ENCODE measurements at regions not wholly inside any gene's neighbourhood (a gene's known extent, or its start where the extent isn't known, plus 50 kb on each side); places are given as distances from the start of the nearest gene placed in this dataset.
A peak's percentile ranks its signal among the peaks of the same experiment; 100 is the strongest.
"Not testable (repeated sequence)": the region's sequence is repeated elsewhere in the genome, so short reads cannot be mapped to it uniquely, and the experiment has no call there.

DNA sequence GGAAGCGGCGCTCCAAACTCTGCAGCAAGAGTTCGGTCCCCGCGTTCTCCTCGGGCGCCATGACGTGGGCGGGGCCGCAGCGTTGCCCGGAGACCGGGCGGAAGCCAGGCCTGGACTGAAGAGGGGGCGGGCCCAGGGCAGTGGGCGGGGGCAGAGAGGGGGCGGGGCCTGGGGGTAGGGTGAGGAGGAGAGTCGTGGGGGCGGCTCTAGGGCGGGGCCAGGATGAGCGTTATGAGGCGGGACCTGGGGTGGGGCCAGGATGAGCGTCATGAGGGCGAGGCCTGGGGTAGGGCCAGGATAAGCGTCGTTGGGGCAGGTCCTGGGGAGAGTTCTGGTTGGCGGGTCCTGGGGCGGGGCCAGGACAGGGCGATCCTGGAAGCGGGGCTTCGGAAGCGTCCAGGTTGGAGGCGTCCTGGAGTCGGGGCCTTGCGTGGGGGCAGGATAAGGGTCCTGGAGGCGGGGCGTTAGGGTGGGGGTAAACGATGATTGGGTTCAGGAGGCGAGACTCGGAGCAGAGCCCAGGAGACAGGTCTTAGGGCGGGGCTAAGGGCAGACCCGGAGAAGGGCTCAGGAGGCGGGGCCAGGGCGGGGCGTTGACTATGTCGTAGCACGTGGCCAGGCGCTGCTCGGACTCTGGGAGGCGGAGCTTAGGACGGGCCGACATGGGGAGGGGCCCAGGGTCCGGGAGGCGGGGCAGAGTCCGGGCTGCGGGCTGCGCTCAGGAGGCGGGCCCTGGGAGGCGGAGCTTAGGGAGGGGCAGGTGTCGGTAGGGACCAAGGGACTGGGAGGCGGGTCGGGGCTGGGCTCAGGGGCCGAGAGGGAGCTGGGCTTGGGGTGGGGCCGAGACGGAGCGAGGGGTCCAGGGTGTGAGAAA is 131.1 kb upstream of the ALDH3B2 start:
- peak; percentile 99 for DNase-seq (ENCODE audit: low spot score)

GRCh38 chr11:67804435-67805252 is 130.2 kb upstream of the ALDH3B2 start:
- not testable (repeated sequence) for DNase-seq (ENCODE audit: low spot score)

DNA sequence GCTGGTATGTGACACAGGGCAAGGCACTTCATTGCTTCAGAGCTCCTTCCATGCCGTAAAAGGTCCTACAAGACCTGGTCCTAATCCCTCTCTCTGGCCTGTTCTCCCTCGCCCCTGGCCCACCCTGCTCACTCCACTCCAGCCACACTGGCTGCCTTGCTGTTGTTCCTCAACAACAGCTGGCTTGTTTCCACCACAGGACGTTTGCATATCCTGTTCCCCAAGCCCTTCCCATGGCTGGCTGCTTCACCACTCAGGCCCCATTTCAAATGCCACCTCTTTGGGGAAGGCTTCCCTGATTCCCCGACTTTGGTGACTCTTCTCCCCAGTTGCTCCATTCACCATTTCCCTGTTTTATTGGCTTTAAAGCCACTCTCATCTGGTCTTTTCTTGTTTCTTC is 129.1 kb upstream of the ALDH3B2 start:
- DNase-seq (ENCODE audit: low spot score), result not testable (repeated sequence)

- DNase-seq (ENCODE audit: low spot score), result not testable (repeated sequence)
Measured at GRCh38 chr11:67803055-67803454, 128.6 kb upstream of the ALDH3B2 start.

DNA sequence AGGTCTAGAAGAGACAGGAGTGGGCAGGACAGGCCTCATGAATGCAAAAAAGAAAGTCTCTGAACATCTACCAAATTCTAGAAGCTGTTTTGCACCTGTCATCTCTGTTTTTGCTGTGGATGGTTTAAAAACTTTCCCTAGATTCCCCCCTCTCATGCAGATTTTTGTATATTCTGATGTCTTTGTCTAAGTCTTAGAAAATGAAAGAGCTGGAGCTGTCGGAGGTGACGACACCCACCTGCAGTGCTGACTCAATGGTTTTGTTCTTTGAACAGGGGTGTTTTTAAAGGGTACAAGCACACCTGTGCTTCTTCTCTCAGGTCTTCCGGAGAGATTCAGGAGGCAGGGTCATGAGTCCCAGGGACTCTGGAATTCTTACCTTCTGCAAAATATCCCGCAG is 128.2 kb upstream of the ALDH3B2 start:
- DNase-seq (ENCODE audit: low spot score), result not testable (repeated sequence)

DNA sequence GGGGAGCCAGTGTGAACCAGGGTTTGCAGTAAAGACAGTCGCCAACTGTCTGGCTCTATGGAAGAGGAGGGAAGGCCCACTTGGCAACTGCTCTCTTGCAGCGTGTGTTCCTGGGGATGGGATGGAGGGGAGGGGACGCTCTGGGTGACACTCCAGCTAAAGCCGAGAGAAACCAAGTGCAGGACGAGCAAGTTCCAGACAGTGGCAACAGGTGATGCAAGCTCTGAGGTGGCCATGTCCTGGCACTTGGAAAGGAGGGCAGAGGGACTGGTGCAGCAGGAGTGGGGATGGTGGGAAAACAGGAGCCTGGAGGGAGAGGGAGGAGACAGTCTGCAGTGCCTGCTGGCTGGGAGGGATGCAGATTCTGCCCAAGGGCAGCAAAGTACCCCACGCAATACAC is 127.0 kb upstream of the ALDH3B2 start:
- DNase-seq (ENCODE audit: low spot score), result not testable (repeated sequence)

DNA sequence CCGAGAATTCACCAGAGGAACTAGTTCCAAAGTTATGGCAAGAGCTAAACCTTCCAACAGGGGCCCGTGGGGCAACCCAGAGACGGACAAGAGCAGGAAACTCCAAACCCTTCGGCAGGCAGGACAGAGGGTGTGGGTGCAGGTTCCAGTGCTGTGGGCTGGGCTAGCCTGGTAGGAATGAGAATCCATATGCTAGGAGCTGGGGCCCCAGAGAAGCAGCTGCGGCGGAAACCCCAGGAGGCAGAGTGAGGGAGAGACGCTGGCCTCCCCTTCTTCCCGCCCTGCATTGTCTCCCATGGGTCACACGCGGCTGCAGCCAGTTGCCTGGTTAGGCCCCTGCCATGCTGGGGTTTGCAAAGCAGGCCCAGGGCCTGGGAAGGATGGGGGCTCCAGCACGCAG is 126.2 kb upstream of the ALDH3B2 start:
- not testable (repeated sequence) for DNase-seq (ENCODE audit: low spot score)

DNA sequence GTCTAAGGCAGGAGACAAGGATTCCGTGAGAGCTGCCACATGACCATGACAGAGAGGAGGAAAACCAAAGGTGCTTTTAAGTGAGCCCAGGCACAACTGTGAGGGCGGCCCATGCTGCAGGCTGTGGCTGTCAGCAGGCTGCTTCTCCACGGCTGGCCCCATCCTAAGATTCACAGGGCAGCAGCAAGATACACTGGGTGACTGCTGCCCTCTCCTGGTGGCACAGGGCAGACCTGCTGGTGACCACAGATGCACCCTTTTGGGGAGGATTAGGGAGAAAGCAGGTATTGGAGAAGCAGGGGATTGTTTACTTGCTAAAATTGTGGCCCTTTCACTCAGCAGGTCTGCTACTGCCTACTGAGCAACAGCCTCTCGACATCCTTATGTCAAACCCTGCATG is 125.4 kb upstream of the ALDH3B2 start:
- not testable (repeated sequence) for DNase-seq (ENCODE audit: low spot score)

- not testable (repeated sequence) for DNase-seq (ENCODE audit: low spot score)
Measured at GRCh38 chr11:67797726-67798521, 123.5 kb upstream of the ALDH3B2 start.

- no peak for DNase-seq (ENCODE audit: low spot score)
Measured at GRCh38 chr11:67795746-67796145, 121.3 kb upstream of the ALDH3B2 start.

DNA sequence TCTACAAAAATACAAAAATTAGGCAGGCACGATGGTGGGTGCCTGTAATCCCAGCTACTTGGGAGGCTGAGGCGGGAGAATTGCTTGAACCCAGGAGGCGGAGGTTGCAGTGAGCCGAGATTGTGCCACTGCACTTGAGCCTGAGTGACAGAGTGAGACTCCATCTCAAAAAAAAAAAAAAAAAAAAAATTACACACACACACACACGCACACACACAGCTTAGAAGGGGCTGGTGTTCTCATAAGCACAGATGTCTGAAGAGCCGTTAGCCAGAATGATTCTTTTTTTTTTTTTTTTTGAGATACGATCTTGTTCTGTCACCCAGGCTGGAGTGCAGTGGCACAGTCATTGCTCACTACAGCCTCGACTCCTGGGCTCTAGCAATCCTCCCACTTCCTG is 119.3 kb upstream of the ALDH3B2 start:
- not testable (repeated sequence) for DNase-seq (ENCODE audit: low spot score)

DNA sequence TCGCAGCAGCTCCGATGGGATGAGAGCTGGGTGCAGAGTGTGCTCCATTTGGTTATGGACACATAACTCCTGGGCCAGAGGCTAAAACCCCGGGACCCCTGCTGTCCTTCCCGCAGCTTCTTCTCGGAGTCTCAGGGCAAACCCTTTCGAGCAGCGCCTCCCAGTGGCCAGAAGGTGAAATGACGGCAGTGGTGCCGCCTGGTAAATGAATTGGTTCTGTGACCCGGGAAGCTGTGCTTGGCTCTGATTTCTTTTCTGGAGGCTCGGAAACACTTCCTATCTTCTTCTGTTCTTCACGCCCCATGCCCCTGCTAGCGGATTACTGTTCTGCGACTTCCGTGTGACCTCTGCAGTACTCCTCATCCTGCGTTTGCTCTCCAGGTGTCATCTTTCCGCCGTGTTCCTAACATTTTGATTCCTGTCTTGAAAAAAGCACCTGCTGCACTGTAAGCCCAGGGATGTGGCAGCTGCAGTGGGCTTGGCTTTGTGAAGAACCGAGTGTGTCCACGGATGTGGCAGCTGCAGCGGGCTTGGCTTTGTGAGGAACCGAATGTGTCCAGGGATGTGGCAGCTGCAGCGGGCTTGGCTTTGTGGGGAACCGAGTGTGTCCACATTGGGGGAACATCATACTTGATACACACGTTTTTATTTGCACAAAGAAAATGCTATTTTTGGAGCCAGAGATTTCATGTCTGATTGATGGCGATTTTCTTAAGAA is 118.0 kb upstream of the ALDH3B2 start:
- not testable (repeated sequence) for DNase-seq (ENCODE audit: low spot score)

DNA sequence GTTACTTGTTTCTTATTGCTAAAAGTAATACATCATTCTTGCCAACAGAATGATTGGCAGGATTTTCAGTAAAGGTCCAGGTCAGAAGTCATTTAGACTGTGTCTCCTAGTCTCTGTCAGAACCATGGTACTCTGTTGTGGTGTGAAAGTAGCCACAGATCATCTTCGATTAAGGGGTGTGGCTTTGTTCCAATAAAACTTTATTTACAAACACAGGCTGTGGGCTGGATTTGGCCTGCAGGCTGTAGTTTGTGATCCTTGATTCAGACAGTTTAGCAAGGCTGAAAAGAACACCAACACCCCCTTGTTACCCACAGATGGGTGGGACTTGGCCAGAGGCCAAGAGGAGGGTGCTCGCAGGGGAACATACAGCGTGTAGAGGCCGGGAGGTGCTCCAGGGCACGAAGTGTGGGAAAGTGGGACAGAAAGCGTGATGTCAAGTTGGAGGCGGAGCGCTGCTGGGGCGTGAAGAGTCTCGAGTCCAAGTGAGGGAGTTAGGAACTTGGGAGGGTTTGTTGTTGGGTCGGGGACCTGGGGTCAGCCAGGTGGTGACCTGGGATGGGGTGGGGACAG is 117.3 kb upstream of the ALDH3B2 start:
- DNase-seq (ENCODE audit: low spot score), result not testable (repeated sequence)

GRCh38 chr11:67788341-67788695 is 113.9 kb upstream of the ALDH3B2 start:
- not testable (repeated sequence) for DNase-seq (ENCODE audit: low spot score)

- DNase-seq (ENCODE audit: low spot score), result not testable (repeated sequence)
Measured at GRCh38 chr11:67787681-67788340, 113.4 kb upstream of the ALDH3B2 start.

DNA sequence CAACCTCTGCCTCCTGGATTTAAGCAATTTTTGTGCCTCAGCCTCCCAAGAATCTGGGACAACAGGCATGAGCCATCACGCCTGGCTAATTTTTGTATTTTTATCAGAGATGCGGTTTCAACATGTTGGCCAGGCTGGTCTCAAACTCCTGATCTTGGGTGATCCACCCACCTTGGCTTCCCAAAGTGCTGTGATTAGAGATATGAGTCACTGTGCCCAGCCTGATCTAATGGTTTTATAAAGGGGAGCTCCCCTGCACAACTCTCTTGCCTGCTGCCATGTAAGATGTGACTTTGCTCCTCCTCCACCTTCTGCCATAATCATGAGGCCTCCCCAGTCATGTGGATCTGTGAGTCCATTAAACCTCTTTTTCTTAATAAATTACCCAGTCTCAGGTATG is 107.5 kb upstream of the ALDH3B2 start:
- DNase-seq (ENCODE audit: low spot score), result not testable (repeated sequence)

GRCh38 chr11:67781506-67781905 is 107.1 kb upstream of the ALDH3B2 start:
- DNase-seq (ENCODE audit: low spot score), result not testable (repeated sequence)

DNA sequence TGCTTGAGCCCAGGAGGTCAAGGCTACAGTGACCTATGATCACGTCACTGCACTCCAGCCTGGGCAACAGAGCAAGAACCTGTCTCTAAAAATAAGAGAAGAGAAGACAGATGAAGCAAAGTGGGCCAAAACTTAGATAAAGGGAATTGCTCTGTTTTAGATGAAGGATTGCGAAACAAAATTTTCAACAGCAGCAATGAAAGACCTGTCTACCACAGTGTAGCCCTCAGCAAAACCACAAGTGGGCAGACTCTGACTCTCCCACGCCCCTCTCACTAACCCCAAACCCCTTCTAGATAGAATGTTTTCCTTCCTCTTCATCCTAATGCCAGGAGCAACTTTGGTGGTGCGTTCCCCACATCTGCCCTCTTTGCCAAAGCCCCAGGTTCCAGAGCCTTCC is 105.6 kb upstream of the ALDH3B2 start:
- no peak for DNase-seq (ENCODE audit: low spot score)

DNA sequence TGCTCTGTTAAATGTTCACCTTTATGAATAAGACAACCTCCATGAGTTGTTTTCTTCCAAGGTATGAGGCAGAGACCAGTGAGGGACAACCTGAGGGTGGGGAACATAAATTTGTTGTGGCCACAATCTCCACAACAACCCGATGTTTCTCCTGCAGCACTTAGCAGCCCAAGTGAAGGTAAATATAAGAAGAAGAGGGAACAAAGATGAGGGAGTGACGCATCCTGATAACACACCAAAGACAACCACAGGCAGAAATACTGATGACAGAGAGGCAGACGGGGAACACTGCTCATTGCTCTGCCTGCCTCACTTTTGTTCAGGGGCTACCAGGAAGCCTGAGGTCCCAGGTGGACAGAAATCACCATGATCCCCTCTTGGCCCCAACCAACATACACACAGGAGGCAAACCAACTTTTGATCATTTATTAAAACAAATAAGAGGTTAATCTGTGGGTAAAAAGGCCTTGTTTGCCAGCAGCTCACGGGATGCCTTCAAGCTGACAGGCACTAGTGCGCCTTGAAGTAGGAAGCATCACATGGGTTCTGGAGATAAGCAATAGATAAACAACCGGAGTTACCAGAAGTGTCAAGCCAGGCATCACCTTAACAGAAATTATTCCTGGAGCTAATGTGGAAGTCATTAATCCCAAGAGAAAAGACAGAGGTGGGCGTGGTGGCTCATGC is 104.9 kb upstream of the ALDH3B2 start:
- DNase-seq (ENCODE audit: low spot score), result not testable (repeated sequence)

All from mesenteric fat pad (tissue), 1 donor.